B cell (primary cell): ENCODE measurements at regions not wholly inside any gene's neighbourhood (a gene's known extent, or its start where the extent isn't known, plus 50 kb on each side); places are given as distances from the start of the nearest gene placed in this dataset.
"Not testable (repeated sequence)": the region's sequence is repeated elsewhere in the genome, so short reads cannot be mapped to it uniquely, and the experiment has no call there.

ENCODE experiments used
- CTCF ChIP-seq: fragments of 200-600 bp; IDR thresholded peaks from one replicate; pipeline ENCODE4 v1.8.0; 2022; ENCODE audit warnings: antibody characterized with exemption, mild to moderate bottlenecking
- EZH2 ChIP-seq: IDR thresholded peaks from 2 replicates; pipeline ENCODE4 v1.6.1; 2012; ENCODE audit warnings: borderline replicate concordance, low read depth, mild to moderate bottlenecking, moderate library complexity, low read length; ENCODE audit not compliant: insufficient read depth, poor library complexity, severe bottlenecking

GRCh38 chr1:192885387-192885786, 76.5 kb downstream of the RGS2 start:
- TF ChIP-seq CTCF, EZH2: not testable (repeated sequence)
